ENCODE measurements at regions not wholly inside any gene's neighbourhood (a gene's known extent, or its start where the extent isn't known, plus 50 kb on each side); places are given as distances from the start of the nearest gene placed in this dataset.

DNA sequence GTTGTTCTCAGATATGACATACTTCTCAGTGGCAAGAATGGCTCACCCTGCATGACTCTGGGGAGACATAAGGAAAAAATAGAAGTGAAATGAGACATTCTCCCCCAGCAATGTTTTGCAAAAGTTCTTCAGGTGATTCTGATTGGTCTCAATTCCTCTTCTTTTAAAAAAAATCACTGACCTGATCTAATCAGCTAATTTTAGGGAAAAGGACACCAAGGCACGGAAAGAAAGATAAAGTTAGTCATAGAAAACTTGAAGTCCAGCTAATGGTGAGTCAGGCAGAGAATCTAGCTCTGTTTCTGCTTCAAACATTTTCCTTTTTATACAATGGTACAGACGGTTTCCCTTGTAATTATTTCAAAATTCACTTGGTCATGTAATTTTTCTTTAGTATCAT lies 1018.9 kb upstream of the ARRDC3 start:
- H3K27me3 ChIP-seq (ENCODE audit: insufficient read depth in 3 of 3, low read length in 2 of 3): no peaks in the 10 kb centered on the region
- no peak for DNase-seq
- no peaks in the 10 kb centered on the region for H3K4me1 ChIP-seq
- H3K27ac ChIP-seq: no peak overlapping the region
- WGBS, 3 donors: 59 to 78% (median 75%) methylated on average over 2 of the region's 2 CpGs
- no peak overlapping the region for H3K4me3 ChIP-seq
- no peak for ATAC-seq
- TF ChIP-seq, protein P1, sequence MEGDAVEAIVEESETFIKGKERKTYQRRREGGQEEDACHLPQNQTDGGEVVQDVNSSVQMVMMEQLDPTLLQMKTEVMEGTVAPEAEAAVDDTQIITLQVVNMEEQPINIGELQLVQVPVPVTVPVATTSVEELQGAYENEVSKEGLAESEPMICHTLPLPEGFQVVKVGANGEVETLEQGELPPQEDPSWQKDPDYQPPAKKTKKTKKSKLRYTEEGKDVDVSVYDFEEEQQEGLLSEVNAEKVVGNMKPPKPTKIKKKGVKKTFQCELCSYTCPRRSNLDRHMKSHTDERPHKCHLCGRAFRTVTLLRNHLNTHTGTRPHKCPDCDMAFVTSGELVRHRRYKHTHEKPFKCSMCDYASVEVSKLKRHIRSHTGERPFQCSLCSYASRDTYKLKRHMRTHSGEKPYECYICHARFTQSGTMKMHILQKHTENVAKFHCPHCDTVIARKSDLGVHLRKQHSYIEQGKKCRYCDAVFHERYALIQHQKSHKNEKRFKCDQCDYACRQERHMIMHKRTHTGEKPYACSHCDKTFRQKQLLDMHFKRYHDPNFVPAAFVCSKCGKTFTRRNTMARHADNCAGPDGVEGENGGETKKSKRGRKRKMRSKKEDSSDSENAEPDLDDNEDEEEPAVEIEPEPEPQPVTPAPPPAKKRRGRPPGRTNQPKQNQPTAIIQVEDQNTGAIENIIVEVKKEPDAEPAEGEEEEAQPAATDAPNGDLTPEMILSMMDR (IDR thresholded peaks at IDR 0.05): no peak
- no peaks in the 10 kb centered on the region for H3K36me3 ChIP-seq (ENCODE audit: insufficient read depth in 1 of 2, low read depth in 1 of 2)
- no peaks in the 10 kb centered on the region for H3K9me3 ChIP-seq
- intact Hi-C loops (cut with DNase I): no loop called here

DNA sequence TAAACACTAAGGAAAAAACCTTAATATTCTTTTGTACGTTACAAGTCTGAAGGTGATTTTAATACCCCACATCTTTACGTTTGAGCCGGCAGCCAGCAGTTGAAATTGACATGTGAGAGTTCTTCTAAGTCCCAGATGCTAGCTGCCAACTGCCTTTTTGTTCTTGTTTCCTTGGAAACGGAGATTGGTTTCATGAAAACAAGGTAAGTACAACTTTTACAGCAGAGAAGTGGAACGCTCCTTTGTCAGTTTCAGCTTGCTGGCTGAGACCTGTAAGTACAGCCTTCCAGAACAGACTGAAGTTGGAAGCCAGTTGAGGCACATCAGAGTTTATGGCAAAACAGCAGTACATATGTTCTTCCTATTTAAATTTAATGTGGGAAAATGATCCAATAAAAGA lies 1018.4 kb upstream of the ARRDC3 start:
- H3K9me3 ChIP-seq: no peaks in the 10 kb centered on the region
- TF ChIP-seq, protein P1 (IDR thresholded peaks at IDR 0.05): no peak
- 25 to 26% (median 26%) methylated on average over 5 of the region's 5 CpGs for WGBS, 3 donors
- DNase-seq (no peak), ATAC-seq (no peak)
- intact Hi-C loops (cut with DNase I): no loop called here
- no peak overlapping the region for H3K27ac ChIP-seq
- no peaks in the 10 kb centered on the region for H3K36me3 ChIP-seq (ENCODE audit: insufficient read depth in 1 of 2, low read depth in 1 of 2)
- no peaks in the 10 kb centered on the region for H3K27me3 ChIP-seq (ENCODE audit: insufficient read depth in 3 of 3, low read length in 2 of 3)
- H3K4me1 ChIP-seq: no peaks in the 10 kb centered on the region
- H3K4me3 ChIP-seq: no peak overlapping the region

DNA sequence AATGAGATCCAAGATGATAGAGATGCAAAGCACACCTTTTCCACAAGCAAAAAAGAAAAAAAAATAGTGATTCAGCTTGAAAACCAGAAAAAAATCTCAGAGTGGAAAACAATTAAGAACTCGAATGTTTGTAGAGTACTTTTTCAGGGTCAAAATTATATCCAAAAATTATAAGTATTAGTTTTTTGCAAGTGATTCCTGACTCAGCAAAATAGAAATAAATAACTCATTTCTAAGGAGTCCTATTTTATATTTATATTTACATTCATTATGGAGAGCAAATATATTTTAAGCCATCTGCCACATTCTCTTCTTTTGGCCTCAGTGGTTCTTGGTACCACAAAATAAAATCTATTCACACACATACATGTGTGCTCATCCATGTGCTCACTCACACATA lies 1011.8 kb upstream of the ARRDC3 start:
- intact Hi-C loops (cut with DNase I): no loop called here
- no peaks in the 10 kb centered on the region for H3K4me1 ChIP-seq
- TF ChIP-seq, protein P1 (IDR thresholded peaks at IDR 0.05): no peak
- no peaks in the 10 kb centered on the region for H3K9me3 ChIP-seq
- no peak overlapping the region for H3K4me3 ChIP-seq
- 71 to 89% (median 76%) methylated on average over 1 of the region's 1 CpG for WGBS, 3 donors
- no peaks in the 10 kb centered on the region for H3K27me3 ChIP-seq (ENCODE audit: insufficient read depth in 3 of 3, low read length in 2 of 3)
- no peak overlapping the region for H3K27ac ChIP-seq
- ATAC-seq (no peak), DNase-seq (no peak)
- H3K36me3 ChIP-seq (ENCODE audit: insufficient read depth in 1 of 2, low read depth in 1 of 2): no peaks in the 10 kb centered on the region

GRCh38 chr5:92390657-92391056 lies 1007.5 kb upstream of the ARRDC3 start:
- H3K4me3 ChIP-seq: no peak overlapping the region
- H3K9me3 ChIP-seq: no peaks in the 10 kb centered on the region
- no peaks in the 10 kb centered on the region for H3K4me1 ChIP-seq
- TF ChIP-seq, protein P1 (IDR thresholded peaks at IDR 0.05): no peak
- H3K27ac ChIP-seq: no peak overlapping the region
- H3K27me3 ChIP-seq (ENCODE audit: insufficient read depth in 3 of 3, low read length in 2 of 3): no peaks in the 10 kb centered on the region
- DNase-seq: no peak
- 50 to 58% (median 50%) methylated on average over 1 of the region's 1 CpG for WGBS, 3 donors
- intact Hi-C loops (cut with DNase I): no loop called here
- H3K36me3 ChIP-seq (ENCODE audit: insufficient read depth in 1 of 2, low read depth in 1 of 2): no peaks in the 10 kb centered on the region
- no peak for ATAC-seq

- ATAC-seq (no peak), DNase-seq (no peak)
- WGBS, 3 donors: 25 to 48% (median 46%) methylated on average over 1 of the region's 1 CpG
- Histone ChIP-seq H3K27ac (no peak overlapping the region), H3K4me1 (no peaks in the 10 kb centered on the region), H3K27me3 (ENCODE audit: insufficient read depth in 3 of 3, low read length in 2 of 3) (no peaks in the 10 kb centered on the region), H3K36me3 (ENCODE audit: insufficient read depth in 1 of 2, low read depth in 1 of 2) (no peaks in the 10 kb centered on the region), H3K4me3 (no peak overlapping the region), H3K9me3 (no peaks in the 10 kb centered on the region)
- intact Hi-C loops (cut with DNase I): no loop called here
- TF ChIP-seq, protein P1 (IDR thresholded peaks at IDR 0.05): no peak
These were observed 997.1 kb upstream of the ARRDC3 start for GRCh38 chr5:92380069-92380770.
